ENCODE measurements at regions not wholly inside any gene's neighbourhood (a gene's known extent, or its start where the extent isn't known, plus 50 kb on each side); places are given as distances from the start of the nearest gene placed in this dataset.

- TF ChIP-seq EP300 (conservative IDR thresholded peaks at IDR 0.05; ENCODE audit: poor library complexity, severe bottlenecking), result no peak
These were observed 482.6 kb upstream of the MKI67 start (continued) for GRCh38 chr10:128608791-128609190.

GRCh38 chr10:128609460-128609859 lies 483.2 kb upstream of the MKI67 start:
- Histone ChIP-seq H3K9me3 (ENCODE audit: low read length) (no peaks in the 10 kb centered on the region), H3K36me3 (ENCODE audit: insufficient read depth, low read length) (no peaks in the 10 kb centered on the region), H3K79me2 (replicated peaks; ENCODE audit: insufficient read depth, low read length) (no peaks in the 10 kb centered on the region), H2AFZ (ENCODE audit: low read depth, low read length) (no peak overlapping the region), H3K4me3 (ENCODE audit: low read length) (no peak overlapping the region), H4K20me1 (ENCODE audit: insufficient read depth) (no peaks in the 10 kb centered on the region), H3K9me2 (ENCODE audit: insufficient read depth, low read length) (no peaks in the 10 kb centered on the region), H3K27me3 (ENCODE audit: insufficient read depth, low read depth, low read length) (no peaks in the 10 kb centered on the region), H3K9ac (ENCODE audit: low read length) (no peak overlapping the region), H3K4me2 (ENCODE audit: low read length) (no peak overlapping the region), H3F3A (ENCODE audit: insufficient read depth, low read length, poor library complexity, severe bottlenecking) (no peaks in the 10 kb centered on the region), H3K27ac (ENCODE audit: low read length) (no peak overlapping the region)
- TF ChIP-seq POLR2AphosphoS5 (IDR thresholded peaks at IDR 0.05), result no peak
- TF ChIP-seq EZH2 (IDR thresholded peaks at IDR 0.05; ENCODE audit: borderline replicate concordance, insufficient read depth, low read length, poor library complexity, severe bottlenecking), result no peak
- no peak for TF ChIP-seq EP300 (conservative IDR thresholded peaks at IDR 0.05; ENCODE audit: poor library complexity, severe bottlenecking)
- TF ChIP-seq REST (IDR thresholded peaks at IDR 0.05; ENCODE audit: borderline replicate concordance), result no peak
- no peak for TF ChIP-seq SMC3 (conservative IDR thresholded peaks at IDR 0.05; ENCODE audit: poor library complexity)
- TF ChIP-seq CTCF (IDR thresholded peaks at IDR 0.05; ENCODE audit: poor library complexity, severe bottlenecking), result no peak

GRCh38 chr10:128610113-128610512 lies 483.9 kb upstream of the MKI67 start:
- Histone ChIP-seq H3K27me3 (ENCODE audit: insufficient read depth, low read depth, low read length) (no peaks in the 10 kb centered on the region), H3K9me2 (ENCODE audit: insufficient read depth, low read length) (no peaks in the 10 kb centered on the region), H2AFZ (ENCODE audit: low read depth, low read length) (no peak overlapping the region), H3K27ac (ENCODE audit: low read length) (no peak overlapping the region), H4K20me1 (ENCODE audit: insufficient read depth) (no peaks in the 10 kb centered on the region), H3K9ac (ENCODE audit: low read length) (no peak overlapping the region), H3K4me2 (ENCODE audit: low read length) (no peak overlapping the region), H3K4me3 (ENCODE audit: low read length) (no peak overlapping the region), H3K79me2 (replicated peaks; ENCODE audit: insufficient read depth, low read length) (no peaks in the 10 kb centered on the region), H3K9me3 (ENCODE audit: low read length) (no peaks in the 10 kb centered on the region), H3F3A (ENCODE audit: insufficient read depth, low read length, poor library complexity, severe bottlenecking) (no peaks in the 10 kb centered on the region), H3K36me3 (ENCODE audit: insufficient read depth, low read length) (no peaks in the 10 kb centered on the region)
- TF ChIP-seq REST (IDR thresholded peaks at IDR 0.05; ENCODE audit: borderline replicate concordance) (no peak), SMC3 (conservative IDR thresholded peaks at IDR 0.05; ENCODE audit: poor library complexity) (no peak)
